GM12872 (cell line): ENCODE measurements at regions not wholly inside any gene's neighbourhood (a gene's known extent, or its start where the extent isn't known, plus 50 kb on each side); places are given as distances from the start of the nearest gene placed in this dataset.

ENCODE experiments used
- CTCF ChIP-seq: IDR thresholded peaks from 3 replicates; pipeline ENCODE4 v1.5.1; 2011; ENCODE audit warnings: low read depth, mild to moderate bottlenecking, low read length, moderate library complexity; ENCODE audit not compliant: insufficient read depth

DNA sequence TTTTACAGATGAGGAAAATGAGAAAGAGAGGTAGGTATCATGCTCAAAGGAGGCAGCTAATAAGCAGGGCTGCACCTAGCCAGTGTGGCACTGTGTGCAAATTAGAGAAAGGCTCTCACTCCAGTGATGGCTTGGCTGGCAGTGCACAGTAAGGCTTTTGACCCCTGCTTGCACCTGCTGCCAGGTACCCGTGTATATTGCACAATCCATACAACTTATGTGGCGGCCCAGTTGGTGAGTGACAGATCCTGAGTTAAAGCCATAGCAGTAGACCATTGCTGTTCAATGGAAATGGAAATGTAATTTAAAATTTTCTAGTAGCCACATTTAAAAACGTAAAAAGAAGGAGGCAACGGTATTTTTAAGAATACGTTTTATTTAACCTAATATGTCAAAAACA lies 266.4 kb upstream of the AZI2 start:
- no peak for TF ChIP-seq CTCF

- no peak for TF ChIP-seq CTCF
These were observed 267.3 kb upstream of the AZI2 start for GRCh38 chr3:28615971-28616370.

GRCh38 chr3:28617821-28618220 lies 269.2 kb upstream of the AZI2 start:
- TF ChIP-seq CTCF, result no peak

DNA sequence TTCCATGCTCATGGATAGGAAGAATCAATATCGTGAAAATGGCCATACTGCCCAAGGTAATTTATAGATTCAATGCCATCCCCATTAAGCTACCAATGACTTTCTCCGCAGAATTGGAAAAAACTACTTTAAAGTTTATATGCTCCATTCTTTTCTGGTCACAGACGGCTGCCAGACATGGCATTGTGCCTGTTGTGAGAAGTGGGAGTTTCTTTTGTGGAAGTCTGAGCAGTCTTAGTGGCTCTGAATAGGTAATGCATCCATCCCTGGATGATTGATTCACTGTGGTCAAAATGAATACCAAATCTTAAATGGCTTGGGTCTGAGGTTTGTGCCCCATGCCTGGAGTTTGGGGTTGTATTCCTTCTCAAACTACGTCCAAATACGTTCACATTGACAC lies 274.5 kb upstream of the AZI2 start:
- TF ChIP-seq CTCF, result no peak

DNA sequence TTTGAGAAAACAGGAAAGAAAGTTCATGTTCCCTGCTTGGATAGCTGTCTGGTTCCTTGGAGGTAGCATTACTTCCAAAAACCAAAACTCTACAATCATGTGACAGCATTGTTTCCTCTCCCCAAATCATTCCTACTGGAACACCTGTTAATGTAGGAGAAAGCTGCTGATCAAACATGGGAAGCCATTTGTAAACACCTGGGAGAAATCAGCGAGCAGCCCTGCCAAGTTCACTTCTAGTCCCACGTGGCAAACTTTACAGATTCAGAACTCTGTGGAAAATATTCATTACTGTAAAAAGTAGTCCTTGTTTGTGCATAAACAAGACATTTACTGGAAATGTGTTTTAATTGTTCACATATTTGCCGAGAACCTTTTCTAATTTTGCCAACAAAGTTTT lies 275.5 kb upstream of the AZI2 start:
- no peak for TF ChIP-seq CTCF

- TF ChIP-seq CTCF, result no peak
These were observed 285.4 kb upstream of the AZI2 start for GRCh38 chr3:28634019-28634418.

DNA sequence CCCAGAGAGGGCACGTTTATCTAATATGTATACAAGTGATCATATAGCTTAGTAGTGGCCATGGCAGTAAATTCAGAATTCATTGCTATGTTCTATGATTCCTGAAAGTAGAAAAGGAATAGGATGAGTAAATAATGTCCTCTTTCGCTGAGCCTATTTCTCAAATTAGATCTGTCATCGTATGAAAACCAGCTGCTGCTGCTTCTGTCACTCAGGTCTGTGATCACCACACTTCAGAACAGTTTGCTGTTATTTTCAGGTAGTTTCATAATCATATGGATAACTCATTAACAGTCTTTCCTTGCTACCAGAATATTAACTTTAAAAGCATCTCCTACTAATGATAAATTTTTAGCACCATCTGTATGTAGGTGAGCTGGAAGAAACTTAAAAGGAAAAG lies 289.1 kb upstream of the AZI2 start:
- TF ChIP-seq CTCF, result no peak

DNA sequence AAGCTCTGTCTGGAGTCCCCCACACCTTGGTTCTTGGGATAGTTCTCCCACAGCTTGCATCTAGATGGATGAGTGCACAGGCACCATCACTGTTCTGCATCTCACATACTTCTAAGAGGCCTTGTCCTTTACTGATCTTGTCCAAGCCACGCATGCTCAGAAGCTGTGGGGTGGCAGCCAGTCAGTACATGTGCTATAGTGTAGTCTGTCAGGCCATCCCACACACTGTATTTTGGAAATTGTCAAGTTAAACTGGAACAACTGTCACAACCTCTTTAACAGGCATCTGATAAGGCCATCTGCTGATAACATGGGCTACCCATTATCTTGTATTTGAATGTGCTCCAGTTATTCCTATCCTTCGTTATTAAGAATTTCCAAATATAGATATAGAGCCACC lies 296.5 kb upstream of the AZI2 start:
- TF ChIP-seq CTCF, result no peak
